ENCODE measurements at regions not wholly inside any gene's neighbourhood (a gene's known extent, or its start where the extent isn't known, plus 50 kb on each side); places are given as distances from the start of the nearest gene placed in this dataset.

GRCh38 chr19:29428071-29428470, 97.7 kb upstream of the VSTM2B start:
- Histone ChIP-seq H3K9me3 (ENCODE audit: low read depth) (no peaks in the 10 kb centered on the region), H3K4me2 (ENCODE audit: unreplicated experiment) (no peak overlapping the region), H3F3A (ENCODE audit: insufficient read depth) (no peaks in the 10 kb centered on the region), H3K27ac (no peak overlapping the region), H3K9me2 (ENCODE audit: insufficient read depth) (no peaks in the 10 kb centered on the region), H3K4me3 (no peak overlapping the region), H3K9ac (no peak overlapping the region), H3K36me3 (ENCODE audit: low read depth) (no peaks in the 10 kb centered on the region), H3K27me3 (replicated peaks; ENCODE audit: insufficient read depth) (no peaks in the 10 kb centered on the region), H2AFZ (no peak overlapping the region), H3K4me1 (ENCODE audit: insufficient read depth) (no peaks in the 10 kb centered on the region), H4K20me1 (ENCODE audit: insufficient read depth) (no peaks in the 10 kb centered on the region), H3K79me2 (ENCODE audit: insufficient read depth) (no peaks in the 10 kb centered on the region)
- TF ChIP-seq EZH2 (IDR thresholded peaks at IDR 0.05; ENCODE audit: insufficient read depth, poor library complexity, severe bottlenecking) (no peak), EZH2phosphoT487 (IDR thresholded peaks at IDR 0.05; ENCODE audit: insufficient read depth, low read depth) (no peak)
- in situ Hi-C loops (cut with MboI), result no loop called here
- 21 to 22% methylated on average over 6 to 7 of the region's 7 CpGs for WGBS, 2 experiments (ENCODE audit: low coverage in 1 of 2, low lambda C conversion rate in 2 of 2, missing lambda C conversion rate in 2 of 2)
- no peak for DNase-seq

- DNase-seq, result no peak
- Histone ChIP-seq H2AFZ (no peak overlapping the region), H3K9me3 (ENCODE audit: low read depth) (no peaks in the 10 kb centered on the region), H4K20me1 (ENCODE audit: insufficient read depth) (no peaks in the 10 kb centered on the region), H3K79me2 (ENCODE audit: insufficient read depth) (no peaks in the 10 kb centered on the region), H3K36me3 (ENCODE audit: low read depth) (no peaks in the 10 kb centered on the region), H3K4me2 (ENCODE audit: unreplicated experiment) (no peak overlapping the region), H3K9ac (no peak overlapping the region), H3K9me2 (ENCODE audit: insufficient read depth) (no peaks in the 10 kb centered on the region), H3K27ac (no peak overlapping the region), H3F3A (ENCODE audit: insufficient read depth) (no peaks in the 10 kb centered on the region), H3K4me1 (ENCODE audit: insufficient read depth) (no peaks in the 10 kb centered on the region), H3K4me3 (no peak overlapping the region), H3K27me3 (replicated peaks; ENCODE audit: insufficient read depth) (no peaks in the 10 kb centered on the region)
- in situ Hi-C loops (cut with MboI), result no loop called here
- TF ChIP-seq EZH2phosphoT487 (IDR thresholded peaks at IDR 0.05; ENCODE audit: insufficient read depth, low read depth), result no peak
- 31 to 44% methylated on average over 8 to 9 of the region's 9 CpGs for WGBS, 2 experiments (ENCODE audit: low coverage in 1 of 2, low lambda C conversion rate in 2 of 2, missing lambda C conversion rate in 2 of 2)
These were observed 96.8 kb upstream of the VSTM2B start for GRCh38 chr19:29429021-29429420.

- Histone ChIP-seq H3K4me1 (ENCODE audit: insufficient read depth) (no peaks in the 10 kb centered on the region), H3K4me3 (no peak overlapping the region), H3F3A (ENCODE audit: insufficient read depth) (no peaks in the 10 kb centered on the region), H3K9me3 (ENCODE audit: low read depth) (no peaks in the 10 kb centered on the region), H3K9me2 (ENCODE audit: insufficient read depth) (no peaks in the 10 kb centered on the region), H2AFZ (no peak overlapping the region), H3K9ac (no peak overlapping the region), H3K79me2 (ENCODE audit: insufficient read depth) (no peaks in the 10 kb centered on the region), H4K20me1 (ENCODE audit: insufficient read depth) (no peaks in the 10 kb centered on the region), H3K27ac (no peak overlapping the region), H3K36me3 (ENCODE audit: low read depth) (no peaks in the 10 kb centered on the region), H3K27me3 (replicated peaks; ENCODE audit: insufficient read depth) (no peaks in the 10 kb centered on the region), H3K4me2 (ENCODE audit: unreplicated experiment) (no peak overlapping the region)
- TF ChIP-seq EZH2 (IDR thresholded peaks at IDR 0.05; ENCODE audit: insufficient read depth, poor library complexity, severe bottlenecking) (no peak), EZH2phosphoT487 (IDR thresholded peaks at IDR 0.05; ENCODE audit: insufficient read depth, low read depth) (no peak)
- in situ Hi-C loops (cut with MboI), result no loop called here
- 58 to 68% methylated on average over 15 of the region's 15 CpGs for WGBS, 2 experiments (ENCODE audit: low coverage in 1 of 2, low lambda C conversion rate in 2 of 2, missing lambda C conversion rate in 2 of 2)
- DNase-seq, result no peak
These were observed 96.2 kb upstream of the VSTM2B start for GRCh38 chr19:29429581-29429980.

GRCh38 chr19:29431332-29431731, 94.5 kb upstream of the VSTM2B start:
- in situ Hi-C loops (cut with MboI), result no loop called here
- Histone ChIP-seq H3K9me2 (ENCODE audit: insufficient read depth) (no peaks in the 10 kb centered on the region), H3K9me3 (ENCODE audit: low read depth) (no peaks in the 10 kb centered on the region), H3K79me2 (ENCODE audit: insufficient read depth) (no peaks in the 10 kb centered on the region), H3K36me3 (ENCODE audit: low read depth) (no peaks in the 10 kb centered on the region), H3K4me1 (ENCODE audit: insufficient read depth) (no peaks in the 10 kb centered on the region), H3K9ac (no peak overlapping the region), H2AFZ (no peak overlapping the region), H4K20me1 (ENCODE audit: insufficient read depth) (no peaks in the 10 kb centered on the region), H3K27me3 (replicated peaks; ENCODE audit: insufficient read depth) (no peaks in the 10 kb centered on the region), H3F3A (ENCODE audit: insufficient read depth) (no peaks in the 10 kb centered on the region), H3K27ac (no peak overlapping the region), H3K4me3 (no peak overlapping the region), H3K4me2 (ENCODE audit: unreplicated experiment) (no peak overlapping the region)
- TF ChIP-seq EZH2phosphoT487 (IDR thresholded peaks at IDR 0.05; ENCODE audit: insufficient read depth, low read depth), result no peak
- TF ChIP-seq EZH2 (IDR thresholded peaks at IDR 0.05; ENCODE audit: insufficient read depth, poor library complexity, severe bottlenecking), result no peak
- 31% methylated on average over 7 of the region's 7 CpGs for WGBS, 2 experiments (ENCODE audit: low coverage in 1 of 2, low lambda C conversion rate in 2 of 2, missing lambda C conversion rate in 2 of 2)
- no peak for DNase-seq

GRCh38 chr19:29432677-29433076, 93.1 kb upstream of the VSTM2B start:
- Histone ChIP-seq H3F3A (ENCODE audit: insufficient read depth) (no peaks in the 10 kb centered on the region), H2AFZ (no peak overlapping the region), H3K4me1 (ENCODE audit: insufficient read depth) (no peaks in the 10 kb centered on the region), H3K27me3 (replicated peaks; ENCODE audit: insufficient read depth) (no peaks in the 10 kb centered on the region), H3K4me3 (no peak overlapping the region), H3K9me2 (ENCODE audit: insufficient read depth) (no peaks in the 10 kb centered on the region), H3K27ac (no peak overlapping the region), H4K20me1 (ENCODE audit: insufficient read depth) (no peaks in the 10 kb centered on the region), H3K9me3 (ENCODE audit: low read depth) (no peaks in the 10 kb centered on the region), H3K79me2 (ENCODE audit: insufficient read depth) (no peaks in the 10 kb centered on the region), H3K4me2 (ENCODE audit: unreplicated experiment) (no peak overlapping the region), H3K36me3 (ENCODE audit: low read depth) (no peaks in the 10 kb centered on the region), H3K9ac (no peak overlapping the region)
- WGBS, 2 experiments (ENCODE audit: low coverage in 1 of 2, low lambda C conversion rate in 2 of 2, missing lambda C conversion rate in 2 of 2), result 35 to 42% methylated on average over 5 of the region's 5 CpGs
- in situ Hi-C loops (cut with MboI), result no loop called here
- DNase-seq, result no peak
- TF ChIP-seq EZH2 (IDR thresholded peaks at IDR 0.05; ENCODE audit: insufficient read depth, poor library complexity, severe bottlenecking), result no peak
- TF ChIP-seq EZH2phosphoT487 (IDR thresholded peaks at IDR 0.05; ENCODE audit: insufficient read depth, low read depth), result no peak
